HG03520 (cell line): ENCODE measurements at regions not wholly inside any gene's neighbourhood (a gene's known extent, or its start where the extent isn't known, plus 50 kb on each side); places are given as distances from the start of the nearest gene placed in this dataset.

Experiments used
- ATAC-seq: cut with Tn5 transposase; IDR thresholded peaks from one replicate; pipeline ENCODE4 v1.9.1; 2021; ENCODE audit warnings: mild to moderate bottlenecking, moderate library complexity; ENCODE audit not compliant: unreplicated experiment

DNA sequence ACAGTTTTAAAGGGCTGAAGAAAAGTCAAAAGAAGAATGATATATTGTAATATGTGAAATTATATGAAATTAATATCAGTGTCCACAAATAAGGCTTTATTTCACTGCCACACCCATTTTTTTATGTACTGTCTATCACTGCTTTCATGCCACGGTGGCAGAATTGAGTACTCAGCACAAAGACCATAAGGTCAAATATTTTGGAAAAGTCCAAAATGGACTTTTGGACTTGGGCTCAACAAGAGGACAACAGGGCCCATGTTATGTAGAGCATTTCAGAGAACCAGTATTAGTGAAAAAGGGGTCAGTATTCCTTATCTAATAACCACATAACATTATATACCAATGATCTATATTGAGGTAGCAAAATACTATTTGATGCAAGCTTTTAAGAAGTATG, 427.2 kb downstream of the EPHA4 start:
- no peak for ATAC-seq

DNA sequence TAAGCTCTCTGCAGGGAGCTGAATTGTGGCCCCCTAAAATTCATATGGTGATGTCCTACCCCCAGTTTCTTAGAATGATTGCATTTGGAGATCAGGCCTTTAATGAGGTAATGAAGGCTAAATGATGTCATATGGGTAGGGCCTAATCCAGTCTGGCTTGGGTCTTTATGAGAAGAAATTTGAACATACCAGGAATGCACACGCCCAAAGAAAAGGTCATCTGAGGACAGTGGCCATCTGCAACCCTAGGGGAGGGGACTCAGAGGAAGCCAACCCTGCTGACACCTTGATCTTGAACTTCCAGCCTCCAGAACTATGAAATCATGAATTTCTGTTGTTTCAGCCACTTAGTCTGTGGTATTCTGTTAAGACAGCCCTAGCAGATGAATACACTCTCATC, 426.7 kb downstream of the EPHA4 start:
- no peak for ATAC-seq

DNA sequence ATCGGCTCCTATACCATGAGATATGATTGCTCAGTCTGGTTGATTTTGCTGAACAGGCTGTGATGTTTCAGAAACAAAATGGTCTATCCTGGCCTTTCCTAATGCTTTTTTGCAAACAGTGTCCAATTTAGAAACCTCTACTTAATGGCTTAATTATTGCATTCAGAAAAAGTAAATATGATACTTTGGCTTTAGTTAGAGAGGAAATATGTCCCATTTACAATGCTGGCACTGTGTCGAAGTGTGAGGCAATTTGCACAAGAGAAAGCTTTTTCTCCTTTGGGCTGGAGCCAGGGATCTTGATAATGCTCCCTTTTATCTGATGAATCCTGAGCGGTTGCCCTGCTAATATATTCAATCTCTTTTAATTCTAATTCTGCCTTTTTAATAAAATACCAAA, 418.9 kb downstream of the EPHA4 start:
- ATAC-seq, result no peak

DNA sequence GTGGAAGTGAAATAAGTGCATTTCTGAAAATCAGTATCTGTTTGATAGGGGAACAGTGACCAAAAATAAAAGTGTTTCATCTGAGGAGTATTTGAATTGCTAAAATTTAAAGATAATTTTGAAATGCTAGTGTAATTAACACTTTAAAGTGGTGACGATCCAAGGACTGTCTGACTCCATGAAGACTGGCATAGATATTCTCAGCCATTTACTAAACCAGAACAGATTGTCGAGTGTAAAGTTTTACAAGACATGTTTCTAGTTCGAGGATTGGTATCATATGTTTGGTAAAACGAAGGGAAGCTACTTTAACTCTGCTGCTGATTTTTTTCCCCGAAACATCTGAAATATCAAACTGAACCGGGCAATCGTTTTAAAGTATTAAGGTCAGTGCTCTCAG, 417.9 kb downstream of the EPHA4 start:
- ATAC-seq, result no peak

DNA sequence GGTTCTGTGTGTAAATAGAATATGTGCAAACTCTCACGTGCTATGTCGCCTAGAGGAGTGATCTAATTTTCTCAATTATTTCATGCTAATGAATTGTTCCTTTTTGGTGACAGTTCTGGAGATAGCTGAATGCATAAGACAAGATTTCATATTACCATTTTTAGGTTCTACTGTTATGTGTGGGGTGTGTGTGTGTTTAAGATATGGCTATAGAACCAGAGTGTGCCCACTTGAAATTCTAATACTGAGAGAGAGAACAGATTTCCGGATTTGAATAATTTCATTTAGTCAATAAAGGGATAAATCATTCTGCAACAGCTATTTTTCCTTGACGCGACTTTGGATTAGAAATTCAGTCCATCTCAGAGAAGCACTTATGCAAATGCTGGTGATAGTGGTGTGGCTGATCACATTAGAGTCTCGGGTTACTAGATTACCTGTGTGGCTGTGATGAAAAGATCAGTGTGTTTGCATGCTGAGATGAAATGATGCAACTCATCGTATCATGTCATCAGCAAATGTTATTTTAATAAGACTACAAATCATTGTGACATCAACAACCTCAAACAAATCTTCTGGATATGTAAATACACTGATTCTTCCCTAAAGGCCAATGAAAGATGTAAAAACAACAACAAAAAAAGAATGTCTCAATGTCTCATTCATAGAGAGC, 415.9 kb downstream of the EPHA4 start:
- ATAC-seq, result no peak

DNA sequence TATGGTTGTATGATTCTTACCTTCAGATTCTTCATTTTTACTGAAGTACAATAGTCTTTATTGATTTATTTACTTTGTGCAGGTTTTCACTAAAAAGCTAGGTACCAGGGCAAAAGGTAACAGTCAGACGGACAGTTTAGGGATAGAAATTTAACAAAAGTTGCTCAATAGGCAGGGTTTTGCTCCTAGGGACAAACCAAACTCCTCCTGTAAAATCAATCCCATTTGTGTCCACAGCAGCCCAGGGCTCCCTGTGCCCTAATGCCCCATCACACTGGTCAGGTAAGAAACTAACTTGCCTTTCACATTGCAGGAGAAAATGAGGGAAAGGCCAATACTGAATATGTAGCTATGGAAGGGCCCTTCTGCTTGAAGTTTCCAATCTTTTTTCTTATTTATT, 410.9 kb downstream of the EPHA4 start:
- no peak for ATAC-seq

DNA sequence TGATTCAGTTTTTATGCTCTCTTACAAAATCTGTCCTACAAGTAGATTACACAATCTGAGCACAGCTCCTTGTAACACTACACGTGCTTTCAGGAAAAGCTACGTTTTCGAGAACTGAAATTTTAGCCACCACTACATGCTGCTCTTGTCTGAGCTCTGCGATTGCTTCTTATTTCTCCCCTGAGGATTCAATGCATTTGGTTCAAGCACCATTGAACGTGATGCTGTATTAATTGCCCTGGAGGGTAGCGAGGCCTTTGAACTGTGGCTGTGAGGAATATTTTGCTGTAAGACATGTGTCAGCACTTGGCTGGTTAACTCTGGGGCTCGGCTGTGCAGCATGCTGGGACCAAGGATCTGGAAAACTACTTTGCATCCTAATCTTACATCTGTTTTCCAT, 405.8 kb downstream of the EPHA4 start:
- ATAC-seq, result no peak

DNA sequence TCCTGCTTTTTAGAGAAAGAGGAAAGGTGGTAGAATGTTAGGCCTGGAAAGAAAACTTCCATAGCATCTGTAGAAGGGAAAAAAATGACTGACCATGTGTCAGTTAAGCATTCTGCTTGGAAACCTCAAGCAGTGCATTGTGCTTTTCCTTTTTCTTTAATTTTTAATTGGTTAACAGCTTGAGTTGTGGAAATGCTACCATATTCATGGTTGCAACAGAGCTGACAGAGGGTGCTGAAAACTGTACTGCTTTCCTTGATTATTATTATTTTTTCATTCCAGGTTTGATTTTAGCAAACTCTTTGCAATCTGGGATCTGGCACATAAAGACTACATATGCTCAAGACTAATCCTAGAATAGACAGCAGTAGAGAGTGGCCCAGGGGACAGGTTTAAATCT, 404.5 kb downstream of the EPHA4 start:
- no peak for ATAC-seq

DNA sequence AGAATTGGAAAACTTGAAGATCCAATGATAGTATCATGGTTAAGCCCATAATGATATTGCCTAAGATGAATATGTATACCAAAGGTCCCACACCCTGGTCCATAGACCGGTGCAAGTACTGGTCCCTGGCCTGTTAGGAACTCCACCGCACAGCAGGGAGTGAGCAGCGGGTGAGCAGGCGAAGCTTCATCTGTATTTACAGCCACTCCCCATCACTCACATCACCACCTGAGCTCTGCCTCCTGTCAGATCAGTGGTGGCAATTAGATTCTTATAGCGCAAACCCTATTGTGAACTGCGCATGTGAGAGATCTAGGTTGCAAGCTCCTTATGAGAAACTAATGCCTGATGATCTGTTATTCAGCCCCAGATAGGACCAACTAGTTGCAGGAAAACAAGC, 402.4 kb downstream of the EPHA4 start:
- ATAC-seq, result no peak

DNA sequence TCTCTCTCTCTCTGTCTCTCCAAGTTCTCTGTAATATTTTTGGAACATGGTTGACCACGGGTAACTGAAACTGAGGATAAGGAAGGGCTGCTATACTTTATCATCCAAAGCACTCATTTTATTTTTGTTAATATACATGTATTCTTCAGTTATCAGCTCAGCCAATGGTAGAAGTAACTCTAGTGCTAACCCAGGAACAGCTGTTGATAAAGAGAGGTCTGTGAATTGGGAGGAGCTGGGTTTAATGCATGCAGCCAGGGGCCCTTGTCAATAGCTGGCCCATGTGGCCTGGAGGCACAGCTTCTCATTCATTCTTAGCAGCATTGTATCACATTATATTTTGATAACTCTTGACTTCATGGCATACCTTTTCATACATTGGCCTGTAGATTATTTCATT, 401.6 kb downstream of the EPHA4 start:
- no peak for ATAC-seq

DNA sequence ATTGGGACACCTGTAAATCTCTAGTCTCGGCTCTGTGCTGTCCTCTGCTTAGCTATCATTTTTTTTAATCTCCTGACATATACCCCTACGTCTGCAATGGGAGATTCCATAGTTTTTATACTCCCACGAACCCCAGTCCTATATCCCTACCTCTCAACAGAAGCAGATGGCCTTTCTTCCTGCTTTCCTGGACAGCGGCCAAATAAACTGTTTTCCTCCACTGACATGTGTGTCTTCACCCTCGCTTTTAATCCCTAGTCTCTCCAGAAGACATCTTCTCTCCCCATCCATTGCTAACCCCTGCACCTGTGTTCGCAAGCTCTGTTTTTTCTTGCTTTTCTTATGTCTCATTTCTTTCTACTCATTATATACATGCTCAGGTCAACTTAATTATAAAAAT, 395.4 kb downstream of the EPHA4 start:
- ATAC-seq, result no peak

DNA sequence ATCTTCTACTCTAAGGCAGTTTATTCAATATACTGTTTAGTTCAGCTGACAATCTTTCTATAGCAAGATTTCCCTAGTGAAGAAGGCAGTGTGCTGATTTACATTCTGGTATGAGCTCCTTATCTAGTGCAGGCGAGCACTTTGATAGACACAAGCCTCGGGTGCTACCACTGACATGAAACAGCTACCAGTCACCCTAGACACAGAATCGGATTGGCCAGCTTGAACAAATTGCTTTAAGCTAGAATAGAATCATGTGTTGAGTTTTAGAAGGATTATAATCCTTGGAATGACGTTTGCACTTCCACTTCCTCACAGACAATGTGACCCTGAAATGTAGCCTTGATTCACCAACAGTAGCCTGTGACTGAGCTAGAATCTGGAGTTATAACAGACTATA, 394.0 kb downstream of the EPHA4 start:
- ATAC-seq, result no peak

DNA sequence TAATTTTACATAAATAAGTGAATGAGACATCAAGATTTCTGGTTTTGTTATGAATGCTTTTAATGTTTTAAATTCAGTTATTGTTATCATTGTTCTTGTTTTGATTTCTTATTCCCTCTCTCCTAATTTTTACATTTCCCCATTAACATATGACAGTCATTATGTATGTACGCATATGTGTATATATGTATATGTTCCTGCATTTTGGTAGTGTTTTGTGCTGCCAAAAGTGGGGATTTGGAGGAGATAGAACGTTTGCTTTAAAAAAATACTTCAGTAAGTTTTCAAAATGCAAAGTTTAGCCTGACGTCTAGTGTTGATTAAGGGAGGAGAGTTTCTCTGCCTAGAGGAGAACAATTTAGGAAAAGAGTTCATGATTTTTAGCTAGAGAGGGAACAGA, 385.2 kb downstream of the EPHA4 start:
- ATAC-seq, result no peak

DNA sequence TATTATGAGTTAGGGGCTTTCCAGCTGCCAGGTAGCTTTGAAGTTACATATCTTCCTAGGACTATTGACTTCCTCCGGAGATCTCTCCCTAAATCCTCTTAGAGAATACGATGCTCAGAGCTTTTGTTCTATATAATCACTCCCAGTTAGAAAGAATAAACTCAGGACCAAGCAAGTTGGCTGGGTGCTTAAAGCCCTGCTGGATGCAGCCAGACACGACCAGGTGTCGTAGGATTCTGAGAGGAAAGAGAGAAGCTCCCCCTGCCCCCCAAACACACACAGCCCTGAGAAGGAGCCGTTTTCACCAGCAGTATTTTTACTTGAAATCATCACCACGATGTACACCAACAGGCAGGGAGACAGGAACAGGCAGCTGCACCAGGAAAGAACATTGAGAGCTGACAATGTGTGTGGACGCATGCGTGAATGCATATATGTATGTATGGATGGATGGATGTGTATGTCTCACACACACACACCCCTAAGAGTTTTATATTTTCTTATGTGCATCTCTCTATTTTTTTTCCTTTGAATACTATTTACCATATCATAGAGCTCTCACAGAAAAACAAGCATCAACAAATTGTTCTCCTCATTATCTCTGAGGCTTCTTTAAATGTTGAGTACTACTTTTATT, 382.6 kb downstream of the EPHA4 start:
- ATAC-seq, result no peak

DNA sequence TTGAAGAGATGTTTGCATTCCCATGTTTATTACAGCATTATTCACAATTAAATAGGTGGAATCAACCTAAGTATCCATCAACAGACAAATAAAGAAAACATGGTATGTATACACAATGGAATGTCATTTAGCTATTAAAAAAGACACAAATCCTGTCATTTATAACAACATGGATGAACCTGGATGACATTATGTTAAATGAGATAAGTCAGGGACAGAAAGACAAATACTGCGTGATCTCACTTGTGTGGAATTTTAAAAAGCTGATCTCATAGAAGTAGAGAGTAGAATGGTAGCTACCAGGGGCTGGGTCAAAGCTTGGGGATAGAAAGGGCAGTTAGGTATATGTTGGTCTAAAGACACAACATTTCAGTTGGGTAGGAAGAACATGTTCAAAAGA, 376.3 kb downstream of the EPHA4 start:
- ATAC-seq, result no peak

DNA sequence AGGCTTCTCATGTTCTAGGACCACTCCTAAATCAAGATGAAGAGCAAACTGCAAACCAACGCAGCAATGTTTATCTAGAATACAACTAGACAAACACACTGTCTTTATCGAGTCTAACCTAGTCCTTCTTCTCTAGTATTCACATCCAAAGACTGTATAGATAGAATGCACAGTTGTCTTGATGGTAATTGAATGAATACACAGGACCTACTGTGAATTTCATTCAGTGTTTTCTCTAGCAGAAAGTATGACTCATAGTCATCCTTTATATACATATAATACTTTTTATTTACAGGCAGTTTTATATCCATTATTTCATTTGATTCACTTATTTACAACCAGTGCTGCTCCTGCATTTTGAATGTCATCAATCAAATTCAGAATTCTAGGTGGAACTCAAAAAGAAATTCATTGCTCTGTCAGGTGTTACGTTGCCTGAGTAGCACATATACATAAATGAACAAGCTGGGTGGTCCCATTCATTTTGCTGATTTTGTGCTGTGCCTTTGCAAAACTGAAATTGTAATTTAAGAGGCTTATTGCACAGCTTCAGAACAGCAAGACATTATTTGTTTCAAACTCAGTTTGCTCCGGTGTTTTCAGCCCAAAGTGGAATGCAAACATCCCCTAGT, 374.8 kb downstream of the EPHA4 start:
- ATAC-seq, result no peak

DNA sequence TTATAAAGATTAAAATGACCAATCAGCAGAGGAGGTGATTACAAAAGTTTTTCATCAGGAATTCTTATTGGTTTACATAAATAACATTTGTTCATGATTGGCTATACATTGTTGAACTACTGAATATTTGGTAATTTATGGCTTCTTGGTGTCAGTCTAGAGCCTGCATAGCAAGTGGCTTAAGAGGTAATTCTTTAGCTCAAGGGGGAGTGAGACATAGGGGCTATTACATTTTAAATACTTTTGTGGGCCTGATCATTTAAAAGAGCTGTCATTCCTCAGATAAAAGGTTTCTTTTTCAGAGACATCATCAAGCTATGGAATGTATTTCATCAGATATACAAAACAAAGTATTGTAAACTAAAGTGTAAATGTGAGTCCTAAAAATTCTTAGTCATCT, 373.8 kb downstream of the EPHA4 start:
- no peak for ATAC-seq

DNA sequence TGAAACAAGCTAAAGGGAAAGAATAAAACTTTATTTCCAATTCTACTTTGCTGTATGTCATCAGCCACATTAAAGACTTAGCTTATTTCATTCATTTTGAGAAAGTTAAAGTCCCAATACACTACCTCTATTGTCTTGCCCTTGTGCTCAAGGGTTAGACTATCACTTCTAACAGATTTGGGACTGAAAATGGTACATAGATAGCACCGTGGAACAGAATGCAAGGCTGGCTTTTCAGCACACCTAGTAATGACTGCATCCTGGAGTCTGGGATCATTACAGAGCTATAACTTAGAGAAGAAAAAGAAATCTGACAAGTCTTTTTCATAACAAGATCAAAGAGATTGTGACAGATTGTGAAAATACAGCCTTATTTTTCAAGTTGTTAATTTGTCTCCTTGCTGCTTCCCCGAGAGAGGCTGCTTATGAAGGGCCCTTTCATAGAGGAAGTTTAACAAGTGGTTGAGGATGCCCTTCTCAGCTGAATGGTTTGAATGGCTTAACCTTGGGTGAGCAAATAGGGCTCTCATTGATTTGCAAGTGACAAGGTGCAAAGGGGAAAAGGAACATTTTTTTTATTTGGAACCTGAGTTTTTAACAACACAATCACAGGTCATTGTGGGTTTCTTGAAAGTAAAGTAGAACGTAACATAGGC, 371.8 kb downstream of the EPHA4 start:
- no peak for ATAC-seq

DNA sequence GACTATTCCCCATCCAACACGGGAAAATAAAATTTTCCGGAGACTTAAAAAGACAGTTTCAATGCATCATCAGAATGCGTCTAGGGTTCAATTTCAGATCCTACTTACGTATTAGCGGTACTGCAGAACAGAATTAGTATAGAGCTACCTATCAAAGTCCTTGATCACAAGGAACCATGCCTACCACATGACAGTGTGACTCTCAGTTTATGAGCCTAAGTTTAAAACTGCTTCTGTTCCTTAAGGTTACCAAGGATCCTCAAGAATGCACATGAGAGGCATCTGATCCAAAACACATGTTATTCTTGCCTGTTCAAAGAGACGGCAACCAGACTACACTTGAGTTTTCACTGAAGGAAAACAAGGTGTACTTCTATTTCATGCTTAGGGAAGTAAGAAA, 369.7 kb downstream of the EPHA4 start:
- ATAC-seq, result no peak

DNA sequence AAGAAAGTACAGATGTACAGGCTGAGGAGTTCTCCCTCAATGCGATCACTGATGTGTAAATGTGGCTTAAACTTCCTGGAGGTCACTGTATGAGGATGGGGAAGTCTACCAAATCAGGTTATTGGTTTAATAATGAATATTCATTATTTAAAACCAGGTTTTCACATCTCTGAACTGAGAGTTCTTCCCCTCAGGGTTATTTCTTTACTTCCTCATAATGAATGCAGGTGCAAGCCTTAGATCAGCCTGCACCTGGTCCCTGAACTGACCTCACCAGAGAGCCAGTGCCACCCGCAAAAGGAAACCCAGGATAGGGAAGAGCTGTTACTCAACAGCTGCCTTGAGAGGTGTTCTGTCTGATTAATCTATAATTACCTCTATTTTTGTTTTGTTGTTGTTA, 369.0 kb downstream of the EPHA4 start:
- peak; percentile 75 for ATAC-seq

DNA sequence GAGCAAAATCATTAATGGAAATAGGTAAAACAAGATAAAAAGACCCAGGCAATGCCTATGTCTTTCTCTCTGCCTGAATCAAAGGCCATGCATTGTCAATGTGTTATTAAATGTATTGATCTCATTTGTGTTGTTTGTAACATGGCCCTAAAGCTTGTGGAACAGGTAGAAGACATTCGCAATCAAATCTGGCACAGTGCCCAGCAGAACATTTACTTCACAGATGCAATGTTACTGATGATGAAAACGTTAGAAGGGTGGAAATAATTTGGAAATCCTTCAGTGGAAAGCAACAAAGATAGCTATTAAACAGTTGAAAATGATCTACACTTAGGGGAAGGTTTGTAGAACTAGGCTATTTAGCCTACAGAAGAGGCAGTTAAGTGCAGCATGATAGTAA, 368.2 kb downstream of the EPHA4 start:
- no peak for ATAC-seq

DNA sequence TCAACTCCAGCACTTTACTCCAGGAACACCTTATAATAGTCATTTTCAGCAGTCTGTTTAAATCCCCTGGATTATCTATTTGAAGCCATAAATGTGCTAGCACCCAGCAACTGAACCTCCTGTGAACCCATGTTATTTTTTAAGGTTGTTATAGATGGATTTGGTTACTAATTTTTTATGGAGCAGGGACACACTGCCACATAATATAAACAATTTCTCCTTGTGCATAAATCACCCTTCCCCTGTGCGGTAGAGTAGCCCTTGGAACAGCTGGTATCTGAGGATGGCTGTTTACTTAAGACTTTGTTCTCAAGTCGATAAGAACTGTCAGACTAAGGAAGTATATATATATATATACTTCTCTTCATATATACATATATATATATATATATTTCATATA, 367.4 kb downstream of the EPHA4 start:
- no peak for ATAC-seq
